ENCODE measurements at regions not wholly inside any gene's neighbourhood (a gene's known extent, or its start where the extent isn't known, plus 50 kb on each side); places are given as distances from the start of the nearest gene placed in this dataset.

DNA sequence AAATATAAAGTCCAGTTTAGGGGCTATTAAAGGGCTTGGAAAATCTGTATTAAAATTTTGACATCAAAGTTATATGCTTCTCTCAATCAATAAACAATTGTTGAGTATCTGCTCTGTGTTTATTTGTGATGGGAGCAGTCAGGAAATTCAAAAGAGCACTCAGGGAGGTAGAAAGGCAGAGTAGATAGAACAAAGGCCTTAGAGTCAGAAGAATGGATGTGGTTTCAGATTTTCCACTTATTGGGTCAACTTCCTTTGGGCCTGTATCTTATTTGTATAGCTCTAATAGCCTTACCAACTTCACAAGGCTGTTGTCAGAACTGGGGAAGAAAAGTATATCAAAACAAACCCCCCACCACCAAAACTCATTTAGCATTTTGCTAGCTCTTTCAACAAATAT, 302.6 kb downstream of the SPRY2 start:
- Histone ChIP-seq H3K4me1 (ENCODE audit: control insufficient read depth in 1 of 2, insufficient read depth in 1 of 2, low read depth in 1 of 2, low read length in 1 of 2) (peaks cover 17 to 21% of the 10 kb centered on the region in 2 experiments), H3K27ac (peak overlapping the region; percentile 87), H3K4me3 (ENCODE audit: low read depth in 1 of 2, low read length in 1 of 2) (no peak overlapping the region), H3K27me3 (no peaks in the 10 kb centered on the region), H3K36me3 (no peaks in the 10 kb centered on the region), H3K9me3 (no peaks in the 10 kb centered on the region)
- TF ChIP-seq, protein P1, sequence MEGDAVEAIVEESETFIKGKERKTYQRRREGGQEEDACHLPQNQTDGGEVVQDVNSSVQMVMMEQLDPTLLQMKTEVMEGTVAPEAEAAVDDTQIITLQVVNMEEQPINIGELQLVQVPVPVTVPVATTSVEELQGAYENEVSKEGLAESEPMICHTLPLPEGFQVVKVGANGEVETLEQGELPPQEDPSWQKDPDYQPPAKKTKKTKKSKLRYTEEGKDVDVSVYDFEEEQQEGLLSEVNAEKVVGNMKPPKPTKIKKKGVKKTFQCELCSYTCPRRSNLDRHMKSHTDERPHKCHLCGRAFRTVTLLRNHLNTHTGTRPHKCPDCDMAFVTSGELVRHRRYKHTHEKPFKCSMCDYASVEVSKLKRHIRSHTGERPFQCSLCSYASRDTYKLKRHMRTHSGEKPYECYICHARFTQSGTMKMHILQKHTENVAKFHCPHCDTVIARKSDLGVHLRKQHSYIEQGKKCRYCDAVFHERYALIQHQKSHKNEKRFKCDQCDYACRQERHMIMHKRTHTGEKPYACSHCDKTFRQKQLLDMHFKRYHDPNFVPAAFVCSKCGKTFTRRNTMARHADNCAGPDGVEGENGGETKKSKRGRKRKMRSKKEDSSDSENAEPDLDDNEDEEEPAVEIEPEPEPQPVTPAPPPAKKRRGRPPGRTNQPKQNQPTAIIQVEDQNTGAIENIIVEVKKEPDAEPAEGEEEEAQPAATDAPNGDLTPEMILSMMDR (IDR thresholded peaks at IDR 0.05) = no peak

DNA sequence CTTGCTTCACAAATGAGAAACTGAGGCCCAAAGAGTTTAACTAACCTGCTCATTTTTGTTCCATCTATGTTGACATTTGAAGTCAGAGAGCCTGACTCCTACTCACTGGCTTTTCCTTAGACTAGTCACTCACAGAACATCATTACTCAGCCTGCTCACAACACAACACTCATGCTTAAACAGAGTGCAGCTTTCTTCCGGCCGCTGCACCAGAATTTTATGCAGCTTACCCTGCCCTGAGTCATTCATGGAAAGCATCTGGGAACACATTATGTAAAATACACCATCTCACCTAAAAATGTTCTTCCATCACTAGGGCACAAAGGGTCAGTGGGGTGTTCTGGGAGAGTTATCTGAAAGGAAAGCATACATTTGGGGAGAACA, 303.4 kb downstream of the SPRY2 start:
- H3K27me3 ChIP-seq = no peaks in the 10 kb centered on the region
- H3K36me3 ChIP-seq = no peaks in the 10 kb centered on the region
- peak overlapping the region; percentile 87 for H3K27ac ChIP-seq
- H3K4me1 ChIP-seq (ENCODE audit: control insufficient read depth in 1 of 2, insufficient read depth in 1 of 2, low read depth in 1 of 2, low read length in 1 of 2) = peaks cover 17 to 21% of the 10 kb centered on the region in 2 experiments
- peak overlapping the region in 1 of 2 experiments; percentile 20 for H3K4me3 ChIP-seq (ENCODE audit: low read depth in 1 of 2, low read length in 1 of 2)
- TF ChIP-seq, protein P1 (IDR thresholded peaks at IDR 0.05) = no peak
- H3K9me3 ChIP-seq = no peaks in the 10 kb centered on the region

DNA sequence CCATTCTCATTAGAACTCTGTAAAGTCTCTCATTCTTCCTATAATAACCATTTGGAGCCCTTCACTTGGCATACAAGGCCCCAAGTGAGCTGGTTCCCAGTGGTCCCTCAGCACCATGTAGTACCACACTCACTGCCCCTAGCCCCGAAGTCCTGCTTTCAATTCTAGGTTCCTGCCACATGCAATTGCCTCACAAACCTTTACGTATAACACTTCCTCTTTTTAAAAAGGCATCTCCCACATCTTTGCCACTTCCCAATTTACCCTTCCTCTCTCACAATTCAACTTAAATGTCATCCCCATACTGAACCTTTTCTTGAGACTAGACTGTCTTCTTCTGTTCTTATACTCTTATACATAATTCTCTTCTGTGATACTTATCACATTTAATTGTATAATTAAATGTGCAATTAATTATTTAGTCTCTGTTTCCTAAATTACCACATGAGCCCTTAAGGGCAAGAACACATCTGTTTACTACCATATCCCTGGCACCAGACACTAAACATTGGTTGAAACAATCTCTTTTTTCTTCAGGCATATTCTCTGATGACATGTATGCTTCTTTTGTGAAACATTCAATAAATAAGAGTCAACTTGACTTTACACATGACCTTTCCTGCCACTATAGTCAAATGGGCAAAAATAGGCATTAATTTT, 304.0 kb downstream of the SPRY2 start:
- no peaks in the 10 kb centered on the region for H3K9me3 ChIP-seq
- no peaks in the 10 kb centered on the region for H3K27me3 ChIP-seq
- peak overlapping the region; percentile 7 to 20 for H3K4me3 ChIP-seq (ENCODE audit: low read depth in 1 of 2, low read length in 1 of 2)
- no peaks in the 10 kb centered on the region for H3K36me3 ChIP-seq
- TF ChIP-seq, protein P1 (IDR thresholded peaks at IDR 0.05) = no peak
- H3K27ac ChIP-seq = peak overlapping the region; percentile 87
- H3K4me1 ChIP-seq (ENCODE audit: control insufficient read depth in 1 of 2, insufficient read depth in 1 of 2, low read depth in 1 of 2, low read length in 1 of 2) = peaks cover 17 to 21% of the 10 kb centered on the region in 2 experiments

DNA sequence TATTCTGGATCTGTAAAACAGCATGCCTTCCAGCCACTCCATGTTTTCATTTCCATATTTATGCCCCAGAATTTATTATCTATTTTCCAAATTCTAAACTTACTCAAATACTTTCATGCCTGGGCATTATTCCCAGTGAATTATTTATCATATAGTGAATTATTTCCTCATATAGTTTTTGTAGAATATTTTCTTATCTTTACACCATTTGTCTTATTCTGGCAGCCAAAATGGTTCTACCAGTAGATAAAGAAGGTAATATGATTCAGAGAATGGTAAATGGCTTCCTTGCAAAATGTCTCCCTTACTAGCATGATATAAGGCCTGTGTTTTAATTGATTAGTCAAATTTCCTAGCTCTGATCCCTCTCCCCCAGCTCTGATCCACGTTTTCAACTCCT, 305.8 kb downstream of the SPRY2 start:
- H3K4me3 ChIP-seq (ENCODE audit: low read depth in 1 of 2, low read length in 1 of 2) = no peak overlapping the region
- H3K9me3 ChIP-seq = no peaks in the 10 kb centered on the region
- peaks cover 17 to 21% of the 10 kb centered on the region in 2 experiments for H3K4me1 ChIP-seq (ENCODE audit: control insufficient read depth in 1 of 2, insufficient read depth in 1 of 2, low read depth in 1 of 2, low read length in 1 of 2)
- TF ChIP-seq, protein P1 (IDR thresholded peaks at IDR 0.05) = no peak
- H3K36me3 ChIP-seq = no peaks in the 10 kb centered on the region
- H3K27me3 ChIP-seq = no peaks in the 10 kb centered on the region
- no peak overlapping the region for H3K27ac ChIP-seq

DNA sequence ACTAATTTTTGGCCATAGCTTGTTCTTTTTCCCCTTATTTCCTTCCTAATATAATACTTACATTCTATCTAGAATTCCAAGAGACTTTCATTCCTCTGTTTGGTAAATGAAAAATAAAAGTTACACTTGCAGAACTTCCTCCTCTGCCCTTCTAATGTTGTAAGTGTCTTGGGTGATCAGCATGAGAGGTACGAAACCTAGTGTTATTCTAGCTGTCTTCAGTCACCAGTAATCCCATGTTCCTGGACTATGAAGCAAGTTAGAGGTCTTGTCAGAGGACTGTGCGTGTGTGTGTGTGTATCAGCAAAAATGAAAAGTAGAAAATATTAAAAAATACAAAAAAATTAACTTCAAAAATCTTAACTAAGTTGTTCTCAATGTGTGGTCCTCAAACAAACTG, 307.0 kb downstream of the SPRY2 start:
- no peaks in the 10 kb centered on the region for H3K36me3 ChIP-seq
- H3K4me3 ChIP-seq (ENCODE audit: low read depth in 1 of 2, low read length in 1 of 2) = no peak overlapping the region
- no peak overlapping the region for H3K27ac ChIP-seq
- TF ChIP-seq, protein P1 (IDR thresholded peaks at IDR 0.05) = no peak
- no peaks in the 10 kb centered on the region for H3K27me3 ChIP-seq
- H3K4me1 ChIP-seq (ENCODE audit: control insufficient read depth in 1 of 2, insufficient read depth in 1 of 2, low read depth in 1 of 2, low read length in 1 of 2) = peaks cover 17 to 21% of the 10 kb centered on the region in 2 experiments
- no peaks in the 10 kb centered on the region for H3K9me3 ChIP-seq
